Astrocyte of the spinal cord (primary cell): ENCODE measurements at regions not wholly inside any gene's neighbourhood (a gene's known extent, or its start where the extent isn't known, plus 50 kb on each side); places are given as distances from the start of the nearest gene placed in this dataset.

ENCODE experiments used
- DNase-seq: peaks from one replicate; pipeline ENCODE4 v3.0.0; 2011; ENCODE audit warnings: low read depth, low spot score
- H3K4me3 ChIP-seq: 2 replicates; pipeline ENCODE4 v1.5.1; 2011; ENCODE audit warnings: low read depth, mild to moderate bottlenecking, low read length, moderate library complexity
- in situ Hi-C: cut with HindIII; loops from 2 replicates; pipeline ENCODE4 v1.10.0; 2017; ENCODE audit warnings: low sequenced_read_pairs
- TF ChIP-seq, protein P1 (sequence below): IDR thresholded peaks from 2 replicates; pipeline ENCODE4 v1.5.1; 2012; ENCODE audit warnings: low read depth, mild to moderate bottlenecking, low read length, inconsistent platforms

DNA sequence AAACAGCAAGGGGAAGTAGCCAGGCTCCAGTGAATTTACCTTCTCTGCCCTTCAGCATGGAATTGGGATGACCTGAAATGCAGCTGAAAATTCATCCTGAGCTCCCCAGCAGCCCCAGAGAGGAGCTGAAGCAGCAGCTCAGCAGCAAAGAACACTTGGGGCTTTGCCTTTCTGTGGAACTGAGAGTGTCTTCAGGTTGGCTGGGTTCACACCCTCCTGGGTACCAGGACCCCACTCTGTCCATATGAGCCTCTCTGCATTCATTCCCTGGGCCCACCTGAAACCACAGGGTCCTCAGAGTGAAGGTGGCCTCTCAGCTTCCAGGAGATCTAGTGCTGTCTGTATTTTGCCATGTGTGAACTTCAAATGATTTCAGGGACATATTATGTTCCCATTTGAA is 429.2 kb downstream of the MN1 start:
- in situ Hi-C loops, result no loop called here
- TF ChIP-seq, protein P1, sequence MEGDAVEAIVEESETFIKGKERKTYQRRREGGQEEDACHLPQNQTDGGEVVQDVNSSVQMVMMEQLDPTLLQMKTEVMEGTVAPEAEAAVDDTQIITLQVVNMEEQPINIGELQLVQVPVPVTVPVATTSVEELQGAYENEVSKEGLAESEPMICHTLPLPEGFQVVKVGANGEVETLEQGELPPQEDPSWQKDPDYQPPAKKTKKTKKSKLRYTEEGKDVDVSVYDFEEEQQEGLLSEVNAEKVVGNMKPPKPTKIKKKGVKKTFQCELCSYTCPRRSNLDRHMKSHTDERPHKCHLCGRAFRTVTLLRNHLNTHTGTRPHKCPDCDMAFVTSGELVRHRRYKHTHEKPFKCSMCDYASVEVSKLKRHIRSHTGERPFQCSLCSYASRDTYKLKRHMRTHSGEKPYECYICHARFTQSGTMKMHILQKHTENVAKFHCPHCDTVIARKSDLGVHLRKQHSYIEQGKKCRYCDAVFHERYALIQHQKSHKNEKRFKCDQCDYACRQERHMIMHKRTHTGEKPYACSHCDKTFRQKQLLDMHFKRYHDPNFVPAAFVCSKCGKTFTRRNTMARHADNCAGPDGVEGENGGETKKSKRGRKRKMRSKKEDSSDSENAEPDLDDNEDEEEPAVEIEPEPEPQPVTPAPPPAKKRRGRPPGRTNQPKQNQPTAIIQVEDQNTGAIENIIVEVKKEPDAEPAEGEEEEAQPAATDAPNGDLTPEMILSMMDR, result no peak
- no peak for DNase-seq
- H3K4me3 ChIP-seq, result no peak overlapping the region

DNA sequence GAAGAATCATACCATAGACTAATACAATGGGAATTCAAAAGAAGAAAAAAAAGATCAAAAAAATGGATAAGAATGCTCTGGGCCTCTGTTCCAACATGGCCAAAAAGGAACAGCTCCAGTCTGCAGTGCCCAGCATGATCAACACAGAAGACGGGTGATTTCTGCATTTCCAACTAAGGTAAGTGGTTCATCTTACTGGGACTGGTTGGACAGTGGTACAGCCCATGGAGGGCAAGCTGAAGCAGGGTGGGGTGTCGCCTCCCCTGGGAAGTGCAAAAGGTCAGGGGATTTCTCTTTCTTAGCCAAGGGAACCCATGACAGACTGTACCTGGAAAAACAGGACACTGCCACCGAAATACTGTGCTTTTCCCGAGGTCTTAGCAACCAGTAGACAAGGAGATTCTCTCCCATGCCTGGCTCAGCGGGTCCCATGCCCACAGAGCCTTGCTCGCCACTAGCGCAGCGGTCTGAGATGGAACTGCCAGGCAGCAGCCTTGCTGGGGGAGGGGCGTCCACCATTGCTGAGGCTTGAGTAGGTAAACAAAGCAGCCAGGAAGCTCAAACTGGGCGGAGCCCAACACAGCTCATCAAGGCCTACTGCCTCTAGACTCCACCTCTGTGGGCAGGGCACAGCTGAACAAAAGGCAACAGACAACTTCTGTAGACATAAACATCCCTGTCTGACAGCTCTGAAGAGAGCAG is 428.4 kb downstream of the MN1 start:
- H3K4me3 ChIP-seq, result no peak overlapping the region
- TF ChIP-seq, protein P1, result no peak
- no peak for DNase-seq
- in situ Hi-C loops, result no loop called here

DNA sequence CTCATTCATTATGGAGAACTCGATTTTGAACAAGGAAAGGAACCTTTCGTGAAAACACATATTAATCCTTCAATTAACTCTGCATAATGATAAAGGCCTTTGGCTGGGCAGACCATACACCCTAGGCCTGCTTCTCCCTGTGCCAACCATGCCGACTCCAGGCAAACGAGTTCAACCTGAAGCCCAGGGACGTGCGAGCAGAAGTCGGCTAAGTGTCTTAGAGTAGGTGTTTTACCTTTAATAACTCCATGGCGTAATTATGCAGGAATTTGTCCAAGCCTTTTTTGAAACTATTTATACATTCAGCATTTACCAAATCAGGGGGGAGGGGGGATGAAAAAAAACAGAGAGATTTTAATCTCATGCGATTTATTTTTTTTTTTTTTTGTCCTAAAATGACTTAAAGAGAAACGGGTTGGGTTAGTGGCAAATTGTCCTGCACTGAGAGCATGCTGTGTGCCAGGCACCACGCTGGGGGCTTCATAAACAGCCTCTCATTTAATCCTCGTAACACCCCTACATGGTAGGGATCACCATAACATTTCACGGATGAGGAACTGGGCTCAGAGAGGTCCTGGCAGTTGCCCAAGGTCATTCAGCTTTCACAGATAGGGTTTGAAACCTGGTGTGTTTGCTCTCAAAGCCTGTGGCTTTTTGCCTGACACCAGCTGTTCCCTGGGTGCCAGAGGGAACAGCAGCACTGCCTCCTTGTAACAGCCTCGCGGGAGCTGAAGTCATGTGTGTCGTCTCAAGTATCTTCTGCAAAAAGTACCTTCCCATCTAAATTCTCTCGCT is 423.9 kb downstream of the MN1 start:
- TF ChIP-seq, protein P1, result no peak
- DNase-seq, result no peak
- in situ Hi-C loops, result no loop called here
- no peak overlapping the region for H3K4me3 ChIP-seq

DNA sequence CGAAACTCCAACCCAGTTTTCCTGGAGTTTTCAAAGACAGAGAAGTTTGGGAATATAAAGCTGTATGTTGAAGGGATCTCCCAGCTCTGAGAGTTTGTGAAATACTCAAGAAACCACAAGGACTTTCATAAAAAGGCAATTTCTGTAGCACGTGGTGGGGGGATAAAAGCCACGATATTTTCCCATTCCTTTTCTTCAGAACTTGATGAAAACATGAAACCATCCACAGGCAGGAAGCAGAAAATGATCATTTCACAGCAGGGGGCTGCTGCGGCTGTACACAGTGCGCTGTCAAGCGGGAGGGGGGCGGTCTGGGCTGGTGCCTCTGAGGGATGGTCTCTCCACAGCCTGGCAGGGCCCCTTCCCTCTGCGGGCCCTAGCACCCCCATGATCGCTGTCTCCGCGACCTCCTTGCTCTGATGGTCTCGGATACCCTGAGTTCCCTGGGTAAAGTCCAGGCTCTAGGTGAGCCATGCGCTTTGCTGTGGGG is 423.2 kb downstream of the MN1 start:
- H3K4me3 ChIP-seq, result no peak overlapping the region
- in situ Hi-C loops, result no loop called here
- DNase-seq, result peak; percentile 81

DNA sequence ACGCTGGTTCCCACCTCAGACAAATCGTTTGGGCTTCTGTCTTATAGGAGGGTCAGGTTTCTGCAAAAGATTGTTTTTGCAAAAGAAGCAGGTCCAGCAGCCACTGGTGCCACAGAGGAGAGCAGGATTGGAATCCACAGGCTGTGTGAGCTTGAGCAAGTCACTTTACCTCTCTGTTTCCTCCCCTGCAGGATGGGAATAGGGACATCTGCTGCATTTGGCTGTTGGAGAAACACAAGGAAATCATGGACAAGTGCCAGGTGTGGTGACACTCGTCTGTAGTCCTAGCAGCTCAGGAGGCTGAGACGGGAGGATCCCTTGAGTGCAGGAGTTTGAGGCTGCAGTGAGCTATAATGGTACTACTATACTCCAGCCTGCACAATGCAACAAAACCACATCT is 422.6 kb downstream of the MN1 start:
- H3K4me3 ChIP-seq, result no peak overlapping the region
- no peak for DNase-seq
- TF ChIP-seq, protein P1, result no peak
- in situ Hi-C loops, result no loop called here

More for the DNA sequence above, 423.2 kb downstream of the MN1 start:
- TF ChIP-seq, protein P1, result peak; percentile 1

DNA sequence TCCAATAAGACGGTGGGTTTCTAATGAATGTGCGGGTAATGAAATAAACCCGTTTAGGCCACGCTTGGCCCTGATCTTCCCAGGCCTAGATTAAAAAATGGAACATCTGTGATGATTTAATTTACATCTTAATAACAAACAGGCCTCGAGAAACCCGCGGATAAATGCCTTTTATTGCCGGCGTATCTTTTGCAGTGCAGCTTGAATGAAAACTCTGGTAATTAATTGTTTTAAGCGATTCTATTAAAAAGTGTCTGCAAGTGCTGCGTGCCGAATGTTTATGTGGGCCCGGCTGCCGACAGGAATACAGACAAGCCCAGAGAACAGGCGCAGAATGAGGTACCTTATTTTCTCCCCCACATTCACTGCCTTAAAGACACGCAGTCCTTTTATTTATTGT is 420.7 kb downstream of the MN1 start:
- DNase-seq, result no peak

More for the DNA sequence above, 420.7 kb downstream of the MN1 start:
- no peak overlapping the region for H3K4me3 ChIP-seq
- in situ Hi-C loops, result no loop called here
- TF ChIP-seq, protein P1, result no peak
